NCI-H524 (cell line): ENCODE measurements at regions not wholly inside any gene's neighbourhood (a gene's known extent, or its start where the extent isn't known, plus 50 kb on each side); places are given as distances from the start of the nearest gene placed in this dataset.
A peak's percentile ranks its signal among the peaks of the same experiment; 100 is the strongest.

Source experiments
- DNase-seq, 2 experiments: peaks; one replicate each; lab custom pipeline; 2025; lab: John Stamatoyannopoulos, UW

GRCh38 chr5:52409835-52410234 lies 377.9 kb upstream of the ITGA1 start:
- DNase-seq = no peak

DNA sequence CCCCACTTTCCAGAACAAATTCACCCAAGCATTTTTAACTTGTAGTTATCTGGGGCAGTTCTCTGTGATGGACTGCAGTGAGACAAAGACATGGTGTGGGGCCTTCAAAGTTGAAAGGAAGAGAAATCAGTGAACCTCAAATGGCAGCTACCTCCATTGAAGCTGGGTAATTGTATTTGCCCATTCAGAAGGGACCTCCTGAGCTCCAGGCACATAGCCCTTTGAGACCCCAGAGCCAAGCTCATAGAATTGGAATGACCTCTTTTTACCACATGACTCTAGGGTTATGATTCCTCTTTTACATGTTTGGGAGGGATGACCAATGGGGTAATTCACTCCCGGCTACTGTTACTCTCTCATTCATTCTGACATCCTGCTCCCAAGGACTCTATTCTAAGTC lies 368.4 kb upstream of the ITGA1 start:
- DNase-seq = no peak

- no peak for DNase-seq
Measured at GRCh38 chr5:52427615-52428014, 360.1 kb upstream of the ITGA1 start.

DNA sequence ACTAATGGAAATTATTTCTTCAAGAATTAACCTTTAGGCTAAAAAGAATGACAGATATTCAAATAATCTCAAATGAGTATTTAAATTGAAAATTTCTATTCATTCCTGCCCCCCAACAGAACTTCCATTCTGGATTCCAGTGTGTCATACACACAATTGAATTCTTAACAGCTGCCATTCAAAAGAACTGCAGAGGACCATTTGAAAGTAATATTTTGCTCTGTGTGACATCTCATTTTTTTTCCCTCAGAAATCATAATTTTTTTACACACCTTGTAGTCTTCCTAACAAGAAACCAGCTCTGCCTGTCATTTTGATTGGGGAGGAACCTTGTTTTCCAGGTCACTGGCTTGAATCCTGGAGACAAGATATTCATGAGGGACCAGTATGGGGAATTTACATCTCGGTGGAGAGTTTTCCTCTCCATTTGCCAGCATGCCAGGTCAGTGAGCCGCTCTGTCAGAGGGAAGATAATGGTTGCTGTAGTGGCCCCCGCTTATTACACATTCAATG lies 358.7 kb upstream of the ITGA1 start:
- no peak for DNase-seq

- DNase-seq = no peak
Measured at GRCh38 chr5:52441768-52442167, 345.9 kb upstream of the ITGA1 start.

- no peak for DNase-seq
Measured at GRCh38 chr5:52443187-52443586, 344.5 kb upstream of the ITGA1 start.

DNA sequence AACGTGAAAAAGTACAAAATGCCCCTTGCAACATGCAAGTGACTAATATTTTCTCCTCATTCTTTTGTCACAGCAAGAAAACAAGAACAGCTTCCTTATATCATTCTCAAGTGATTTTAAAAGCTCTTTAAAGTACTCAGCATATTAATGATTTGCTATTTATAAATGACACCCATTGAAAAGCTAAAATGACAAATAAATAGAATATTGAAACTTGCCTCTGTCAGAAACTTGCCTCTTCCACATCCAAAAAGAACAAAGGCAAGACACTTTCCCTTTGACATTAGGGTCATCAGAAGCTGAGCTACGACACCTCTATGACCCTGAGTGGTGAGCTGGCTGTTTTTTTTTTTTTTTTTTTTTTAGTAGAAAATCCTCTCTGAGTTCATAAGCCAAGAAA lies 339.6 kb upstream of the ITGA1 start:
- DNase-seq = no peak

- no peak for DNase-seq
Measured at GRCh38 chr5:52449516-52449915, 338.2 kb upstream of the ITGA1 start.

- no peak for DNase-seq
Measured at GRCh38 chr5:52452098-52452497, 335.6 kb upstream of the ITGA1 start.

GRCh38 chr5:52453176-52453575 lies 334.5 kb upstream of the ITGA1 start:
- DNase-seq = no peak

GRCh38 chr5:52455920-52456319 lies 331.8 kb upstream of the ITGA1 start:
- DNase-seq = no peak

DNA sequence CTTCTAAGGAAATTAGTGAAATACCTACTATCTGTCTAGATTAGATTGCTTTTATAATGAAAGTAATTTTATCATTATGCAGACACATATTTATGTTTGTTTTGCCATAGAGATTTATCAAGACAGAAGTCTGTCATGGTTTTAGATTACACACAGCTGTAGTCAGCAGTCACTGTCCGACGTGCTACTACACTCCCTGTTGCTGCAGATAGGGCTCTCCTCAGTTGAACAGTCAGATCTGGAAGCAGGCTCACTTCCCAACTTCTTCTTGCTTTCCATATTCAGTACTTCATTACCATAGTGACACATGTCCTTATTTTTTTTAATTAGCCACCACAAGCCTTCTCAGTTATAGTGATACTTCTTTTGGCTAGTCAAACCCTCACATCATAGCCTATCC lies 329.9 kb upstream of the ITGA1 start:
- peak; percentile 13 to 78 for DNase-seq

DNA sequence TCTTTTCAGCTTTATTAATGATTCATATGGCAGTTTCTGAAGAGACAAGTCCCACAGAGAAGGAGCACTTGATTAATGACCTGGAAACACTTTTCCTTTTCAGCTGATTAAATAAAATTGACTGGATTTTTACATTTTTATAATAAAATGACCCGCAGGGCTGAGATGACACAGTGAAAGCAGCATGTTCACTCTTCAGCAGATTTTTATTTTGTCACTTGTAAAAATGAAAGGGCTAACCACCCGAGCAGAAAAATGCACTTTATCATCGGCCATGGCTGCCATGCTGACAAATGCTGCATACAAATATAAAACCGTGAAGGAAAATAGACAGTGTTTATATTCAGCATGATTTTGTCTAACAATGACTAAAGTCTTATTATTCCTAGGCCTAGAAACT lies 321.6 kb upstream of the ITGA1 start:
- DNase-seq = no peak

DNA sequence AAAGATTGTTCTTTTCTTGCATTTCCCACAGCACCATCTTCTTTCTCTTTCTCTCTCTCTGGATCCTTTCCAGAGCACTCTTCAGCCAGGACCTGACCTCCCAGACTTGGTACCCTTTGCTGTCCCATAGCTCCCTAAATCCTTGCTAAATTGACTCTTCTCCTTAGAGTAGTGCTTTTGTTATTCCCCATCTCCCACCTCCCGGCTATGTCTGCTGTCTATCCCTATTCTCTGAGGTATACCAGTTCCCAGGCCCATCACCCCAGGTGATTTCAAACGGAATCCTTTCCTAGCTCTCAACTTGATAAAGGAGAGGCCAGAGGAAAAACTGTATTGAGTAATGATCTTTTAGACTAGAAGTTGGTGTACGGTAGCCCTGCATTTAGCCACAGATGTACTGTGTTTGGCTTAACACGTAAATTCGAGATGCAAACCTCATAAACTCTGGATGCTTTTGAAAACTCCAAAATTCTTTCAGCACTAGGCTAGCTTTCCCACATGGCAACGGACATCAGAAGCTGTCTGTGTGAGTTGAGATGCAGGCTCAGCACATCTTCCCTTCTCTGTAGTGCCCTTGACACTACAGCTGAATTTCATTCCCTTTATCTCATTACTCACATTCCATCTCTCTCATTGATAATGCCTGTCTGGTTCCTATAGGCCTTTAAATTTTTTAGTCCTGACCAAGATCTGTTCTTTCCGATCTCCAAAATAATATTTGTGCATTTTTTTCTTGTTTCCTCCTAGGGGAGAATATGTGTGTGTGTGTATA lies 320.8 kb upstream of the ITGA1 start:
- DNase-seq = no peak

GRCh38 chr5:52468976-52469375 lies 318.7 kb upstream of the ITGA1 start:
- no peak for DNase-seq

GRCh38 chr5:52469420-52469819 lies 318.3 kb upstream of the ITGA1 start:
- no peak for DNase-seq

DNA sequence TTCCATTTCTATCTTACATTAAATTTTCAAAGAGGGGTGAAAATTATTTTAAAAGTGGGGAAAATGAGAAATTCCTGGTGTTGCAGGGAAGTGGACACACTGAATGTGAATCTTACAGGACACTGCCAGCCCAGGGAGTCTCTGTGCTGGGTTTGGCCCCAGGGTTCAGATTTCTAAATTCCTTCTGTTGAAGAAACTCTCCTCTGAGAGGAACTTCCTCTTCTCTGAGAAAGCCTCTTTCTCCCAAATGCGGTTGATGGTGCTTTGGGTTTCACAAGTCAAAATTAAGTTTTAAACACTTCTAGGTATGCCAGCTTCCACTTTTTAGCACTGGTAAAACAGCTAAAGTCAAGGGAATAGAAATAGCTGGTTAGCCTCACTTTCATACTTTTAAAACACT lies 317.9 kb upstream of the ITGA1 start:
- DNase-seq = no peak

- DNase-seq = no peak
Measured at GRCh38 chr5:52476346-52476745, 311.4 kb upstream of the ITGA1 start.

DNA sequence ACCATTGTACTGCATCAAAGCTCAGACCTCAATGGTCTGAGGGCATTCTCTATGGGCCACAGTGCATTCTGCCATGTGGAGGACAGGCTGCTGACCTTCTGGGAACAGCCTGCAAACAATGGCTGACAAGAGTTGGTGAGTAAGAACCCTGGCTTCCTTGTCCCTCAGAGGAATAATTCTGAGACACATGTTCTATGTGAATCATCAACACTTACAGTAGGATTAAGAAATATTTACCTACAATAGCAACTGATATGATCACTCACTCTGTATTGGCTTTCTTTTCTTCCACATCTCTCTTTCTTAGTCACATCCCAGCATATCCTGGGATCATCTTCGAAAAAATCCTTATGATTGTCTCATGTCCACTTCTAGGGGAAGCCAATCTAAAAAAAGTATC lies 306.5 kb upstream of the ITGA1 start:
- no peak for DNase-seq

DNA sequence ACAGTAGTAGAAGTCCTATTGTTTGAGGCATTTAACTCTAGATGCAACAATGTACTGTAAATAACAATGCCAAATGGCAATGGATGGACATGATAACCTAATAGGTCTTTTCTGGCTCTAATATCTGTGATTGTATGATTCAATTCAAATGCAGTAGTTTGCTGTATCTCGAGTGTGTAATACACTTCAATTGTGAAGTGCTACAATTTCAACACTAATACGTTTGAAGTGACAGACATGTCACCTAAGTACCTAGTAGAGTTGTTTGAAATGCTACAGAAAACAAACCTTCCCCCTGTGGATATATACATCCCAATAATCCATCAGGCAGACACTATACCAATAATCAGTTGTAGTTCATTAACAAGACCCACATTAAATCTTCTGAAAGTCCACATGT lies 305.9 kb upstream of the ITGA1 start:
- DNase-seq = no peak

DNA sequence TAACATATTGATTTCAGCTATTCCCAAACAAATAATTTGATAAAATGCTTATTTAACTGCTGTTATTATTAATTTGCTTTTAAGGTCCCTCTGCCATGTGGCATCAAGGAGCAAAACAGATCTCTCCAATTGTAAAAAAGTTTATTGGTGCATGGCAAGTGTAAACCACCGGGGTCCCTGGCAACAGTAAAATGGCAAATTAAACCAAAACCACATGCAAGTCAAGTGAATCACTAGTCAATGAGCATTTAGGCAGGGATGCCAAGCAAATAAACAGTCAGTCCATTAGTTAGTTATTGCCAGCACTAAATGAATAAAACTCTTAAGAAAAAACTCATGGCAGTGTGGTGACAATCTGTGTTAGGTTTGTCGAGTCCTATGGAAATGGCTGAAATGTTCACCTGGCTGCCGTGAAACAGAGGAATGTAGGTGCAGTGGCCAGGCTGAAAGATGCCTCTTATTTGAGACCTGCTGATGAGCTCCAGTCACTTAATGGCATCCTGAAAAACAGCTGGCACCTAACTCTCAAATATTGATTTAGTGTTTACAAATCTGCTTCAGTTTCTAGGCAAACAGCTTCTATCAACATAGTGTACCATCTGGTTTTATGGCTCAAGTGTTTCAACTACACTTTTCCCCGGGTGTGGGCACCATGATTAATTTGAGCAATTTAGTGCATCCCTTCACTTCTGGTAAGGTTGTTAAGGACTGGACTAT lies 296.5 kb upstream of the ITGA1 start:
- peak; percentile 88 to 92 for DNase-seq

GRCh38 chr5:52491818-52492217 lies 295.9 kb upstream of the ITGA1 start:
- DNase-seq = no peak

DNA sequence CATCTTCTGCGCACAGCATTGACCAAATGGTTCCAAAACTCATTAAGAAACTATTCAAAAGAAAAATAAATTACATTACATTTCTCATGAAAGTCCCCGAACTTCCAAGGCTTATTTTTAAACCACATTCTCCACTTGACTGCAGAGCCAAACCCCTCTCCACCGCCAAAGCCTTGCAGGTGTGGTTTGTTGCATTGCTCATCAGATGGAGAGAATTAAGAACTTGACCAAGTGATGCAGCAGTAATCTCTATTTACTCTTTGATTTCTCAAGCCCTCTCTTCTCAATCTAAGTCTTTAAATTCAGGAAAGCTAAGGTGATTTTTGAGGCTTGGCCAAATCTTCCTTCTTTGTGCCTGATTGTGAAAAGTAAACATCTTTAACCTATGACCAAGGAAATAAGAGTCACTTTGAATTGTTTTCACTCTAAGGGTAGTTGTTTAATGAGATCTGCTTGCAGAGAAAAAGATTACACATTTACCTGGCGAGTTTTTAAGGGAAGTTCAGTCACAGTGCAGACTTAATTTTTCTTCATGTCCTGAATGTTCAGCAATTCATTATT lies 290.5 kb upstream of the ITGA1 start:
- DNase-seq = no peak
